NCI-H748 treated with DMSO at 0.1 percent for 48 hours (cell line): ENCODE measurements at regions not wholly inside any gene's neighbourhood (a gene's known extent, or its start where the extent isn't known, plus 50 kb on each side); places are given as distances from the start of the nearest gene placed in this dataset.

Source experiments
- DNase-seq: peaks from one replicate; lab custom pipeline; 2025; lab: John Stamatoyannopoulos, UW

GRCh38 chr16:66289986-66290385 lies 76.5 kb upstream of the CDH5 start:
- DNase-seq, result no peak

GRCh38 chr16:66289051-66289680 lies 77.3 kb upstream of the CDH5 start:
- DNase-seq, result no peak

GRCh38 chr16:66287926-66288325 lies 78.6 kb upstream of the CDH5 start:
- DNase-seq, result no peak

- DNase-seq, result no peak
Measured at GRCh38 chr16:66287416-66287815, 79.1 kb upstream of the CDH5 start.

GRCh38 chr16:66286527-66286926 lies 80.0 kb upstream of the CDH5 start:
- DNase-seq, result no peak

- no peak for DNase-seq
Measured at GRCh38 chr16:66278604-66279262, 87.8 kb upstream of the CDH5 start.

GRCh38 chr16:66278111-66278531 lies 88.4 kb upstream of the CDH5 start:
- DNase-seq, result no peak

- DNase-seq, result no peak
Measured at GRCh38 chr16:66277311-66278070, 89.0 kb upstream of the CDH5 start.

- DNase-seq, result peak; percentile 41
Measured at GRCh38 chr16:66275775-66276428, 90.6 kb upstream of the CDH5 start.

- peak; percentile 17 for DNase-seq
Measured at GRCh38 chr16:66274335-66275110, 92.0 kb upstream of the CDH5 start.

GRCh38 chr16:66273644-66274334 lies 92.7 kb upstream of the CDH5 start:
- no peak for DNase-seq

- DNase-seq, result no peak
Measured at GRCh38 chr16:66273053-66273452, 93.4 kb upstream of the CDH5 start.

- no peak for DNase-seq
Measured at GRCh38 chr16:66272461-66272860, 94.0 kb upstream of the CDH5 start.

- DNase-seq, result no peak
Measured at GRCh38 chr16:66271074-66272060, 95.1 kb upstream of the CDH5 start.

- DNase-seq, result no peak
Measured at GRCh38 chr16:66270333-66270927, 96.1 kb upstream of the CDH5 start.

- no peak for DNase-seq
Measured at GRCh38 chr16:66269617-66270332, 96.7 kb upstream of the CDH5 start.

GRCh38 chr16:66267292-66268014 lies 99.0 kb upstream of the CDH5 start:
- no peak for DNase-seq
